SK-N-SH (cell line): ENCODE measurements at regions not wholly inside any gene's neighbourhood (a gene's known extent, or its start where the extent isn't known, plus 50 kb on each side); places are given as distances from the start of the nearest gene placed in this dataset.

ENCODE experiments used
- CTCF ChIA-PET: fragments of 300-600, 350-600 bp; formaldehyde crosslinking; extraction: SDS; loops from one replicate; lab custom pipeline; 2021; lab: Yijun Ruan, JAX
- POLR2A ChIA-PET: fragments of 350-600 bp; sonication (Branson Sonifier 250); formaldehyde crosslinking; extraction: SDS; loops from one replicate; lab custom pipeline; 2020; ENCODE audit warnings: antibody characterized with exemption, inconsistent platforms; lab: Yijun Ruan, JAX
- DNase-seq: peaks from one replicate; pipeline ENCODE4 v3.0.0; 2012
- H2AFZ ChIP-seq: fragments of 200-600 bp; sonication (generic); 2 replicates; pipeline ENCODE4 v1.8.1; 2016; ENCODE audit warnings: antibody characterized with exemption, mild to moderate bottlenecking, low read depth
- H3F3A ChIP-seq: fragments of 200-600 bp; sonication (generic); replicated peaks from 2 replicates; pipeline ENCODE3; 2016; ENCODE audit warnings: antibody characterized with exemption, mild to moderate bottlenecking; ENCODE audit not compliant: insufficient read depth
- H3K27ac ChIP-seq, 2 experiments: fragments of 200-500 bp in 1 of 2; fragments of 200-600 bp in 1 of 2; sonication (Bioruptor generic) in 1 of 2; sonication (generic), shearing (Covaris generic) in 1 of 2; 2 replicates each; pipeline versions ENCODE4 v1.5.1 to v1.6.1; 2014 to 2016; ENCODE audit warnings: low read depth in 2 of 2, inconsistent platforms in 1 of 2, low read length in 1 of 2, mild to moderate bottlenecking in 1 of 2, mixed read lengths in 1 of 2
- H3K27me3 ChIP-seq: fragments of 200-600 bp; sonication (generic), shearing (Covaris generic); 2 replicates; pipeline ENCODE4 v1.6.1; 2016; ENCODE audit warnings: mixed run types; ENCODE audit not compliant: insufficient read depth
- H3K36me3 ChIP-seq, 2 experiments: fragments of 200-500 bp in 1 of 2; fragments of 200-600 bp in 1 of 2; sonication (Bioruptor generic) in 1 of 2; sonication (generic) in 1 of 2; replicated peaks in 1 of 2; 2 replicates each; pipeline versions ENCODE3 to v1.5.1; 2014 to 2016; ENCODE audit warnings: low read length in 1 of 2, mild to moderate bottlenecking in 1 of 2; ENCODE audit not compliant: insufficient read depth in 2 of 2, control insufficient read depth in 1 of 2
- H3K4me1 ChIP-seq, 2 experiments: fragments of 200-500 bp in 1 of 2; fragments of 200-600 bp in 1 of 2; sonication (Bioruptor generic) in 1 of 2; sonication (generic), shearing (Covaris generic) in 1 of 2; 2 replicates each; pipeline versions ENCODE4 v1.5.1 to v1.6.1; 2014 to 2016; ENCODE audit warnings: low read depth in 1 of 2, low read length in 1 of 2, mixed run types in 1 of 2; ENCODE audit not compliant: insufficient read depth in 2 of 2, control insufficient read depth in 1 of 2
- H3K4me2 ChIP-seq: fragments of 200-600 bp; sonication (generic), shearing (Covaris generic); 2 replicates; pipeline ENCODE4 v1.6.1; 2017; ENCODE audit warnings: mixed run types
- H3K4me3 ChIP-seq, 2 experiments: fragments of 200-500 bp in 1 of 2; fragments of 200-600 bp in 1 of 2; sonication (Bioruptor generic) in 1 of 2; sonication (generic), shearing (Covaris generic) in 1 of 2; 2 replicates each; pipeline versions ENCODE4 v1.5.1 to v1.8.1; 2014 to 2016; ENCODE audit warnings: low read depth in 2 of 2, inconsistent platforms in 1 of 2, low read length in 1 of 2, mild to moderate bottlenecking in 1 of 2, mixed read lengths in 1 of 2, moderate library complexity in 1 of 2
- H3K79me2 ChIP-seq: fragments of 200-600 bp; sonication (generic); 2 replicates; pipeline ENCODE4 v1.8.1; 2017; ENCODE audit warnings: mild to moderate bottlenecking; ENCODE audit not compliant: insufficient read depth
- H3K9ac ChIP-seq: fragments of 200-600 bp; sonication (generic); 2 replicates; pipeline ENCODE4 v1.6.1; 2017; ENCODE audit warnings: mixed run types
- H3K9me2 ChIP-seq: fragments of 200-600 bp; sonication (generic); 2 replicates; pipeline ENCODE4 v1.6.1; 2017; ENCODE audit warnings: mixed run types
- H3K9me3 ChIP-seq: fragments of 200-600 bp; sonication (generic); 2 replicates; pipeline ENCODE4 v1.6.1; 2017; ENCODE audit warnings: mixed run types, mild to moderate bottlenecking, moderate library complexity
- H4K20me1 ChIP-seq: fragments of 200-600 bp; sonication (generic); 2 replicates; pipeline ENCODE4 v1.6.1; 2017; ENCODE audit warnings: mild to moderate bottlenecking, mixed run types; ENCODE audit not compliant: insufficient read depth
- CHD2 ChIP-seq: fragments of 150-350 bp; IDR thresholded peaks from 2 replicates; pipeline ENCODE4 v1.6.1; 2018; ENCODE audit warnings: low read length; ENCODE audit not compliant: partially characterized antibody
- CTCF ChIP-seq: fragments of 200-600 bp; sonication (generic); IDR thresholded peaks from 2 replicates; pipeline ENCODE4 v1.6.1; 2017; ENCODE audit warnings: antibody characterized with exemption, mild to moderate bottlenecking, moderate library complexity
- EP300 ChIP-seq, 2 experiments: IDR thresholded peaks; 2 replicates each; pipeline versions ENCODE4 v1.4.0 to v1.6.1; 2012; ENCODE audit warnings: borderline replicate concordance in 1 of 2, low read depth in 1 of 2, low read length in 1 of 2
- FOSL2 ChIP-seq: IDR thresholded peaks from 2 replicates; pipeline ENCODE4 v1.4.0; 2012; ENCODE audit warnings: low read depth, mild to moderate bottlenecking, moderate library complexity, borderline replicate concordance
- FOXM1 ChIP-seq: IDR thresholded peaks from 2 replicates; pipeline ENCODE4 v1.4.0; 2012; ENCODE audit warnings: low read depth, mild to moderate bottlenecking
- GABPA ChIP-seq: IDR thresholded peaks from 2 replicates; pipeline ENCODE4 v1.4.0; 2012; ENCODE audit warnings: low read depth, mild to moderate bottlenecking
- GATA2 ChIP-seq: sonication (generic); formaldehyde crosslinking; IDR thresholded peaks from 2 replicates; pipeline ENCODE4 v1.5.0; 2020; ENCODE audit warnings: mild to moderate bottlenecking, missing genetic modification reagents
- IRF3 ChIP-seq: fragments of 150-350 bp; IDR thresholded peaks from 2 replicates; pipeline ENCODE4 v1.6.1; 2016; ENCODE audit warnings: mild to moderate bottlenecking, low read depth, low read length
- JUND ChIP-seq: IDR thresholded peaks from 2 replicates; pipeline ENCODE4 v1.4.0; 2012
- MAX ChIP-seq: IDR thresholded peaks from 2 replicates; pipeline ENCODE4 v1.4.0; 2012; ENCODE audit warnings: low read depth
- MEF2A ChIP-seq: IDR thresholded peaks from 2 replicates; pipeline ENCODE4 v1.4.0; 2012; ENCODE audit warnings: low read depth, borderline replicate concordance
- MXI1 ChIP-seq: IDR thresholded peaks from 2 replicates; pipeline ENCODE4 v1.6.1; 2012; ENCODE audit warnings: mild to moderate bottlenecking, low read depth, low read length, improper control_type of control experiment
- NFIC ChIP-seq: IDR thresholded peaks from 2 replicates; pipeline ENCODE4 v1.4.0; 2012; ENCODE audit warnings: borderline replicate concordance
- NRF1 ChIP-seq: IDR thresholded peaks from 2 replicates; pipeline ENCODE4 v1.6.1; 2012; ENCODE audit warnings: low read depth, mild to moderate bottlenecking, low read length
- PBX3 ChIP-seq: IDR thresholded peaks from 2 replicates; pipeline ENCODE4; 2012
- POLR2AphosphoS5 ChIP-seq: IDR thresholded peaks from 2 replicates; pipeline ENCODE4 v1.6.1; 2012; ENCODE audit warnings: low read depth, low read length
- RAD21 ChIP-seq: IDR thresholded peaks from 2 replicates; pipeline ENCODE4 v1.6.1; 2012; ENCODE audit warnings: mild to moderate bottlenecking, low read length
- RCOR1 ChIP-seq: fragments of 150-350 bp; IDR thresholded peaks from 2 replicates; pipeline ENCODE4 v1.6.1; 2017; ENCODE audit warnings: antibody characterized with exemption, low read length
- RFX5 ChIP-seq: IDR thresholded peaks from 2 replicates; pipeline ENCODE4 v1.6.1; 2012; ENCODE audit warnings: mild to moderate bottlenecking, improper control_type of control experiment, low read length
- RXRA ChIP-seq: IDR thresholded peaks from 2 replicates; pipeline ENCODE4 v1.4.0; 2012; ENCODE audit warnings: low read depth, mild to moderate bottlenecking, borderline replicate concordance
- SIN3A ChIP-seq: IDR thresholded peaks from 2 replicates; pipeline ENCODE4 v1.6.1; 2012; ENCODE audit warnings: low read depth, mild to moderate bottlenecking, low read length, moderate library complexity, borderline replicate concordance
- SMC3 ChIP-seq: IDR thresholded peaks from 2 replicates; pipeline ENCODE4 v1.6.1; 2012; ENCODE audit warnings: low read depth, low read length, improper control_type of control experiment
- TAF1 ChIP-seq: IDR thresholded peaks from 2 replicates; pipeline ENCODE4 v1.6.1; 2012; ENCODE audit warnings: low read depth, mild to moderate bottlenecking, low read length, moderate library complexity, borderline replicate concordance
- TCF12 ChIP-seq: IDR thresholded peaks from 2 replicates; pipeline ENCODE4 v1.4.0; 2012
- TEAD4 ChIP-seq: IDR thresholded peaks from 2 replicates; pipeline ENCODE4 v1.4.0; 2012; ENCODE audit warnings: mild to moderate bottlenecking, borderline replicate concordance; ENCODE audit not compliant: insufficient read depth
- USF1 ChIP-seq: IDR thresholded peaks from 2 replicates; pipeline ENCODE4 v1.4.0; 2012; ENCODE audit warnings: low read depth, borderline replicate concordance
- USF2 ChIP-seq: fragments of 150-350 bp; IDR thresholded peaks from 2 replicates; pipeline ENCODE4 v1.6.1; 2017; ENCODE audit warnings: antibody characterized with exemption, low read length, low read depth, borderline replicate concordance
- YY1 ChIP-seq: IDR thresholded peaks from 2 replicates; pipeline ENCODE4 v1.4.0; 2012; ENCODE audit warnings: low read depth, mild to moderate bottlenecking
- WGBS: methylation state at CpG from one replicate; pipeline ENCODE4 v1.1.6; 2017; ENCODE audit warnings: low lambda C conversion rate; 5-methylcytosine and 5-hydroxymethylcytosine counted together

GRCh38 chr18:60506682-60507081, 134.1 kb upstream of the MC4R start:
- Histone ChIP-seq H3K27ac (peak overlapping the region in 1 of 2 experiments; percentile 94; a peak in 3 of 4 replicates), H3F3A (no peaks in the 10 kb centered on the region), H2AFZ (peak overlapping the region; percentile 64; the same call in 1 of the 2 replicates), H3K79me2 (no peaks in the 10 kb centered on the region), H3K27me3 (no peaks in the 10 kb centered on the region), H3K4me2 (no peak overlapping the region), H4K20me1 (no peaks in the 10 kb centered on the region), H3K9me3 (no peaks in the 10 kb centered on the region), H3K4me1 (peaks cover 0 to 40% of the 10 kb centered on the region in 2 experiments; a peak in 3 of 4 replicates), H3K9me2 (peaks cover 6% of the 10 kb centered on the region; the same call in 1 of the 2 replicates), H3K4me3 (no peak overlapping the region), H3K36me3 (no peaks in the 10 kb centered on the region), H3K9ac (no peak overlapping the region)
- ChIA-PET CTCF (interaction anchor here (1.3 to 1.5 kb wide), 3 partner anchors 14 to 510 kb away, joined by 3 to 4 read pairs (median 3); no protein-coding TSS in a partner anchor), POLR2A (no interaction called here)
- DNase-seq, result peak; percentile 36
- 21% methylated on average over 4 of the region's 4 CpGs for WGBS
- TF ChIP-seq NFIC (no peak), MEF2A (no peak), MXI1 (no peak), FOXM1 (no peak), NRF1 (no peak), PBX3 (peak; percentile 50), POLR2AphosphoS5 (peak; percentile 61; the same call in 1 of the 2 replicates), SMC3 (no peak), FOSL2 (no peak), TEAD4 (no peak; the same call in 1 of the 2 replicates), RCOR1 (peak; percentile 41; the same call in 1 of the 2 replicates), SIN3A (no peak), IRF3 (no peak), RFX5 (no peak), CTCF (no peak), YY1 (no peak), GABPA (no peak), USF1 (peak; percentile 28; the same call in 1 of the 2 replicates), MAX (no peak), GATA2 (CRISPR knock-in tag) (peak; percentile 18; the same call in 1 of the 2 replicates), USF2 (no peak), TAF1 (no peak), CHD2 (peak; percentile 60), RAD21 (peak; percentile 42), TCF12 (peak; percentile 94), JUND (no peak), RXRA (no peak), EP300 (IDR thresholded peaks at IDR 0.05; ENCODE audit: borderline replicate concordance in 1 of 2, low read depth in 1 of 2, low read length in 1 of 2) (peak; percentile 14 to 90; a peak in 3 of 4 replicates)
